ENCODE measurements at regions not wholly inside any gene's neighbourhood (a gene's known extent, or its start where the extent isn't known, plus 50 kb on each side); places are given as distances from the start of the nearest gene placed in this dataset.

DNA sequence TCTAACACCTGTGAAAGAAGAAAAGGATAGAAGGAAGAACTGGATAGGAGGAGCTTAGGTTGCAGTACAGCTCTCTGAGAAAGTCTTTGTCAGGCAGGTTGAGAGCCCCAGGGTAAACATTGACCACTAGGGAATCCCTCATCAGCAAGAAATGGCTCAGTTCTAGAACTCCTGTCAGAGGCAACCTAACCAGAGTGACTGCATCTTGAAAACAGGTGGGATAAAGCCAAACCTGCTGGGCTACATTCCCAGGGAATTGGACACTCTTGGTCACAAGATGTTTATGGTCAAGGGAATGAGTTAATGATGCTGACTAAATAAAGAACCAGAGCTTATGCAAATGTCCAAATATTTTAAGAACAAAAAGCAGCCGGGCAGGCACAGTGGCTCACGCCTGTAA is 108.3 kb upstream of the MED14 start:
- WGBS, 2 donors (ENCODE audit: low coverage in 1 of 2) = 92% methylated on average over 2 of the region's 2 CpGs; no CpG with 5 or more reads in 1 of the 2 donors

GRCh38 chrX:40844471-40844870 is 109.1 kb upstream of the MED14 start:
- H3K4me3 ChIP-seq = no peak overlapping the region
- WGBS, 2 donors (ENCODE audit: low coverage in 1 of 2) = 80 to 84% methylated on average over 1 to 2 of the region's 2 CpGs
- TF ChIP-seq POLR2AphosphoS5 (IDR thresholded peaks at IDR 0.05) (no peak), EP300 (IDR thresholded peaks at IDR 0.05) (no peak), POLR2A (IDR thresholded peaks at IDR 0.05) (no peak)
- TF ChIP-seq, protein P1, sequence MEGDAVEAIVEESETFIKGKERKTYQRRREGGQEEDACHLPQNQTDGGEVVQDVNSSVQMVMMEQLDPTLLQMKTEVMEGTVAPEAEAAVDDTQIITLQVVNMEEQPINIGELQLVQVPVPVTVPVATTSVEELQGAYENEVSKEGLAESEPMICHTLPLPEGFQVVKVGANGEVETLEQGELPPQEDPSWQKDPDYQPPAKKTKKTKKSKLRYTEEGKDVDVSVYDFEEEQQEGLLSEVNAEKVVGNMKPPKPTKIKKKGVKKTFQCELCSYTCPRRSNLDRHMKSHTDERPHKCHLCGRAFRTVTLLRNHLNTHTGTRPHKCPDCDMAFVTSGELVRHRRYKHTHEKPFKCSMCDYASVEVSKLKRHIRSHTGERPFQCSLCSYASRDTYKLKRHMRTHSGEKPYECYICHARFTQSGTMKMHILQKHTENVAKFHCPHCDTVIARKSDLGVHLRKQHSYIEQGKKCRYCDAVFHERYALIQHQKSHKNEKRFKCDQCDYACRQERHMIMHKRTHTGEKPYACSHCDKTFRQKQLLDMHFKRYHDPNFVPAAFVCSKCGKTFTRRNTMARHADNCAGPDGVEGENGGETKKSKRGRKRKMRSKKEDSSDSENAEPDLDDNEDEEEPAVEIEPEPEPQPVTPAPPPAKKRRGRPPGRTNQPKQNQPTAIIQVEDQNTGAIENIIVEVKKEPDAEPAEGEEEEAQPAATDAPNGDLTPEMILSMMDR (IDR thresholded peaks at IDR 0.05) = no peak
- ATAC-seq = no peak
- peak overlapping the region in 3 of 4 donors; percentile 74 to 78 (median 78) for H3K27ac ChIP-seq
- no peaks in the 10 kb centered on the region for H3K36me3 ChIP-seq
- peaks cover 0 to 26% (median 0%) of the 10 kb centered on the region in 3 donors for H3K4me1 ChIP-seq
- peaks cover 0 to 12% (median 0%) of the 10 kb centered on the region in 3 donors for H3K9me3 ChIP-seq
- no peaks in the 10 kb centered on the region for H3K27me3 ChIP-seq

More for the DNA sequence above, 108.3 kb upstream of the MED14 start:
- TF ChIP-seq, protein P1 (IDR thresholded peaks at IDR 0.05) = no peak
- TF ChIP-seq POLR2A (IDR thresholded peaks at IDR 0.05) (no peak), POLR2AphosphoS5 (IDR thresholded peaks at IDR 0.05) (no peak), EP300 (IDR thresholded peaks at IDR 0.05) (no peak)
- peaks cover 0 to 12% (median 0%) of the 10 kb centered on the region in 3 donors for H3K9me3 ChIP-seq
- peaks cover 0 to 26% (median 0%) of the 10 kb centered on the region in 3 donors for H3K4me1 ChIP-seq
- H3K27me3 ChIP-seq = no peaks in the 10 kb centered on the region
- H3K27ac ChIP-seq = no peak overlapping the region
- no peak overlapping the region for H3K4me3 ChIP-seq
- ATAC-seq = no peak
- H3K36me3 ChIP-seq = no peaks in the 10 kb centered on the region

DNA sequence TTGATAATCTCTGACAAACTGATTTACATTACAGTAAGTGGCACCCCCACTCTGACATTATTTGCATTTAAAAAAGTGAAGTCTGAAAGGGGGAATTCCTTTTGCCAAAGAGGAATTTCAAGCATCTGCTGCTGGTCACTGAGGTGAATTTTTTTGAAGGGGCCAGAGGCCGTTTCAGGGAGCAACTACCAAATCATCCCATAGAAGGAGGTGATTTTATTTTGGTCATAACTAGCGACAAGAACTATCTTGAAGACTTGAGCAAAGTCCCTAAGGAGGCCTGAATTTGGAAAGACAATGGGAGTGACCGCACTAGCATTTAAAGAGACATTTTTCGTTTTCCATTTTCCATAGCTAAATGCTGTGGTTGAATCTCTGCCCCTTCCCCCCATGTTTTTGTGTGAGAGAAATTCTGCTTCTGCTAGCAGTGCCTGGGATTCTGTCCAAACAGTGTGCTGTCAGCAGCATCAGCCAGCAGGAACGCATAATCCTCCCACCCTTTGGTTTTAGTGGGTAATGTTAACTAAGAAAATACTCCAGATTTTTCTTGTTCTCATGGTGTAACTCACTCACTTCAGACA is 110.1 kb upstream of the MED14 start:
- Histone ChIP-seq H3K4me3 (no peak overlapping the region), H3K27me3 (no peaks in the 10 kb centered on the region), H3K4me1 (peaks cover 0 to 26% (median 0%) of the 10 kb centered on the region in 3 donors), H3K9me3 (peaks cover 0 to 12% (median 0%) of the 10 kb centered on the region in 3 donors), H3K36me3 (no peaks in the 10 kb centered on the region), H3K27ac (peak overlapping the region; percentile 74 to 88 (median 78))
- WGBS, 2 donors (ENCODE audit: low coverage in 1 of 2) = 7 to 14% methylated on average over 2 to 4 of the region's 5 CpGs
- peak; percentile 76 for ATAC-seq
- no peak for TF ChIP-seq POLR2A (IDR thresholded peaks at IDR 0.05)
- TF ChIP-seq EP300 (IDR thresholded peaks at IDR 0.05) = no peak
- TF ChIP-seq POLR2AphosphoS5 (IDR thresholded peaks at IDR 0.05) = peak; percentile 65

DNA sequence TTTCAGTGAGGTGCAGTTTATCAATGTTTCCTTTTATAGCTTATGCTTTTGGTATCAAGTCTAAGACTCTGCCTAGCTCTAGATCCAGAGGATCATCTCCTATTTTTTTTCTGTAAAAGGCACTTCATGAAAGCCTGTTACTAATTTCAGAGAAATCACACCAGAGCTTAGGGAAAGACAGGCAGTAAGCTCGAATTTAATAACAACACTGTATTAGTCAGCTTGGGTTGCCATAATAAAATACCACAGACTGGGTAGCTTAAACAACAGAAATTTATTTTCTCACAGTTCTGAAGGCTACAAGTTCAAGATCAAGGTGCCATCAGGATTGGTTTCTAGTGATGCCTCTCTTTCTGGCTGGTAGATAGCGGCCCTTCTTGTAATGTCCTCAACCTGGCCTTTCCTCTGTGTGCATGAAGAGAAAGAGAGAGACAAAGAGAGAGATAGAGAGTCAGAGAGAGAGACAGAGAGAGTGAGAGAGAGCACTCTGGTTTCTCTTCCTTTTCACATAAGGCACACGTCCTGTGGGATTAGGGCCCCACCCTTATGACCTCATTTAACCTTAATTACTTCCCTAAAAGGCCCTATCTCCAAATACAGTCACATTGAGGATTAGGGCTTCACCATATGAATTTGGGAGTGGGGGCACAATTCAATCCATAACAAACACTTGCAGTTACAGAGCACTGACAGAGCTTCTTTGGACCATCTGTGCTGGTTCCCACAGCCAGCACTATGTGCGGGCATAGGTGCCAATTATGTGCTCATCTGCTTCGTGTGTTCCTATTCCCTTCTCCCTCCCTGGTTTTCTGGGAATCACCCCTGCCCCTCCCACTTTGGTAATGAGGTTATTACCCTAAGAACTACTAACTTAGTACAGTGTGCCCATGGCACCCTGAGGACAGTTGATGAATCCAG is 114.8 kb upstream of the MED14 start:
- H3K4me3 ChIP-seq = no peak overlapping the region
- no peaks in the 10 kb centered on the region for H3K36me3 ChIP-seq
- no peaks in the 10 kb centered on the region for H3K27me3 ChIP-seq
- peak overlapping the region in 2 of 4 donors; percentile 9 to 64 for H3K27ac ChIP-seq
- no peaks in the 10 kb centered on the region for H3K9me3 ChIP-seq
- WGBS, 2 donors (ENCODE audit: low coverage in 1 of 2) = 60 to 62% methylated on average over 2 to 4 of the region's 5 CpGs
- H3K4me1 ChIP-seq = peaks cover 0 to 17% (median 0%) of the 10 kb centered on the region in 3 donors
- no peak for TF ChIP-seq POLR2AphosphoS5 (IDR thresholded peaks at IDR 0.05)
- no peak for TF ChIP-seq POLR2A (IDR thresholded peaks at IDR 0.05)
- no peak for TF ChIP-seq EP300 (IDR thresholded peaks at IDR 0.05)
- TF ChIP-seq, protein P1 (IDR thresholded peaks at IDR 0.05) = no peak
- no peak for ATAC-seq

DNA sequence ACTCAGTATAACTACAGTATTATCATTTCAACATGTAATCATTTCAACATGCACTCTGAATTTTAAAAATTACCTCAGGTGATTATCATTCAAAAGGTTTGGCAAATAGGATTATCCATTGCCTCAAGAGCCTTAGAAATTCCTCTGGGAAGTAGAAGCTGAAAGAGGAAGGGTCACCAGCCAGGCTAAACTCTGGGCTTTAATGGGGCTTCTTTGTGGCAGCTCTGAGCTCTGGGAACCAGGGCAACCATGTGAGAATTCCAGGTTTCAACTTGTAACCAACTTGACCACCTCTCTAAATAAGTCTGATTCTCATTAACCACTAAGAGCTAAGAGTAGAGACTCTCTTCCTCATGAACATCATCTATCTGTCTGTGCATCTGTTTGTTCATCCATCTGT is 117.2 kb upstream of the MED14 start:
- no peaks in the 10 kb centered on the region for H3K9me3 ChIP-seq
- no peak overlapping the region for H3K27ac ChIP-seq
- no peaks in the 10 kb centered on the region for H3K4me1 ChIP-seq
- H3K4me3 ChIP-seq = no peak overlapping the region
- TF ChIP-seq POLR2AphosphoS5 (IDR thresholded peaks at IDR 0.05) = no peak
- no peak for TF ChIP-seq POLR2A (IDR thresholded peaks at IDR 0.05)
- no peak for TF ChIP-seq EP300 (IDR thresholded peaks at IDR 0.05)
- TF ChIP-seq, protein P1 (IDR thresholded peaks at IDR 0.05) = no peak
- H3K27me3 ChIP-seq = no peaks in the 10 kb centered on the region
- H3K36me3 ChIP-seq = no peaks in the 10 kb centered on the region
- ATAC-seq = no peak

Measured in gastroesophageal sphincter (tissue), 4 donors.